HuH-7.5 (cell line): ENCODE measurements at regions not wholly inside any gene's neighbourhood (a gene's known extent, or its start where the extent isn't known, plus 50 kb on each side); places are given as distances from the start of the nearest gene placed in this dataset.
"Not testable (repeated sequence)": the region's sequence is repeated elsewhere in the genome, so short reads cannot be mapped to it uniquely, and the experiment has no call there.

Experiments
- DNase-seq: peaks from one replicate; pipeline ENCODE4 v3.0.0; 2011; ENCODE audit warnings: low spot score

DNA sequence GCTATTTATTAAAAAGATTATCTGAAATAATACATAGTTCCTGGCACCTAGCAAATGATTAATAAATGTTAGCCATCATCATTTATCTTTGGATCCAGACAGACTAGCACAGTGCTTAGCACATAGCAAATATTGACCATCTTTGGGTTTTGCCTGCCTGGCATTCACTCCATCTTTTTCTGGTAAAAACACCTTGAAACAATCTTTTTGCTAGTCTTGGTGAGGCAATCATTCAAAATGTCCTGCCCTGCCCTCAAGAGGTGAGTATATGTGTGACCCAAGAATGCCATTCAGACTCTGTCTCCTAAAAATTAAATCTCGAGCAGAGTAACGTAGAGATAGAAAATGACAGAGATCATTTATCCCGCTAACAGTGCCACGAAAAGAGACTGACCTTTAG, 78.3 kb upstream of the ZNF280D start:
- no peak for DNase-seq

DNA sequence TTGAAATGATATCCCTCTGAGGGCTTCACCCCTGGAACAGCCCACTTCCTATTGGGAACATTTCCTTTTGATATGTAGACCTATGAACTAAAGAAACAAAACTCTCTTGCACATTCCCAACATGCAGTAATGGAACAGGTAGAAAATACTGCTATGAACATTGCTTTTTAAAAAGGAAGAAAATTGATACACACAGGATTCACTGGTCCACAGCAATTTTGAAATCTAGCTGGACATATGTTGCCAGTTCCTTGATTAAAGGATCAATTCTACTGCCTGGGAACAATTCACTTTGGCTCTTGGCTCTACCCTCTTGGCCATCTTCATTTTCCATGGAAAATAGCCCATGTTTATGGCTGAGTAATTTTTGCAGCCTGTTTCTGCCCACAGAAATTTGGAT, 74.9 kb upstream of the ZNF280D start:
- DNase-seq = no peak

DNA sequence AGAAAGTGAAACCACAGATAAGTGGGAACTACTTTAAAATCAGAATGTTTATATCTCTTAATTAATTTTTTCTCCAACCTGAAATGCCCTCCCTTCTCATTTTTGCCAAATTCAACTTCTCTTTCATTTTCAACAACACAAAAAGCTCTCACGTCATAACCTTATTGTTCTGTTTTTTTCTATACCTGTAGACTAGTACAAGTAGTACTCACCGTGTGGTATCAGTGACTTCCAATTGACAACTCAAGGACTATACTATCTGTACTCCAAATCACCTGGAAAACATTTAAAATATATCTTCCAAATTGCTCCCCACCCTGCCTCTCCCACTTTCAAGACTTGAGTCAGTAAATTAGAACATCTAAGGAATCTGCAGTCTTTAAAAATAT, 72.8 kb upstream of the ZNF280D start:
- DNase-seq = no peak

DNA sequence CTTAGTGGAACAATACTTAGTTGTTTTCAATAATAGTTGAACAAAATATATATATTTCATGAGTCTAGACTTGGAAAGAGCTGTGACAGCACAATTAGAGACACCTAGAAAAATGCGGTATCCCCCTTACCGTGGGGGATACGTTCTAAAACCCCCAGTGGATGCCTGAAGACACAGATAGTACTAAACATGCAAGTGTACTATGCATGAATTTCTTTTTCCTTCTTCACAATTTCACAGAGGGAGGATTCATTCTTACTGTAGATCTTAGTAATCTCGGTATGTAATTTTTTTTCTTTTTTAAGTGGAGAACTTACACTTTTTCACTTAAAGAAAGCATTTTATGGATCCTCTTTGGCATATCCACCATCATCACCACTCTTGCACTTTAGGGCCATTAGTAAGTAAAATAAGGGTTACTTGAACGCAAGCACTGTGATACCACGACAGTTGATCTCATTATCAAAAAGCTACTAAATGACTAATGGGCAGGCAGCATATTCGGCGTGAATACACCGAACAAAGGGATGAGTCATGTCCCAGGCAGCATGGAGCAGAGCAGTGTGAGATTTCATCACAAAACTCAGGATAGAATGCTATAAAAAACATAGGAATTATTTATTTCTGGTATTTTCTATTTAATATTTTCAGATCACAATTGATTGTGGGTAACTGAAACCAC, 72.3 kb upstream of the ZNF280D start:
- DNase-seq = no peak

DNA sequence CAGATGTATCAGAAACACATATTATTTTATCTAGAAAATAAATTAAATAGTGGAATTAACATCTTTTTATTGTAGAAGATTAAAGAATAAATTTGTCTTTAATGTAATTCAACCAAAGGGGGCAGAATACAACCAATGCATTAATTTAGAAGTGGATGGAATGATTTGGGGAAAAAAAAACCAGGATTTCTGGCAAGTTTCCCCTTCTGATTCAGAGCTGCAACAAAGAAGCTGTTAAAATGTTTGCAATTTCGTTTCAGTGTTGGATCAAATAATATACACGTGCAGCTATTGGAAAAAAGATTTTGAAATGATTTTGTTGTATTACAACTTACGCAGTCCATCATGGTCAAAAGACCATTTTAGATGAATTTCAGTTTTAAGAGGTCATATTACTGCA, 71.6 kb upstream of the ZNF280D start:
- no peak for DNase-seq

DNA sequence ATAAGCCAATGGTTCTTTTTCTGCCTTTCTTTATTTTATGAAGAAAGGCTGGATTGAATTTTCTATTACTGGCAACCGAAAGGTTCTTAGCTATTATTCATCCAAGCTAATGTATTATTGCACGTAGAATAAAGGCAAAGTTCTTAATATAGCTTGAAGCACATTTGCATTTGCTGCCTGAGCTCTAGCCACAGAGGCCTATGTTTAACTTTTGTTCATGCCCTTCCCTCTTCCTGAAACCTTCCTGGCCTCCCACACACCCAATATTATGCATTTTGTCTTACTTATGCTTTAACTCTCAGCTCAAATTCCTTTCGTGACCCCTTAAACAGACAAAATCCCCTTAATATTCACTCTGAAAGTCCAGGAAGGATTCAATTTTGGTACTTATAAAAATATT, 71.0 kb upstream of the ZNF280D start:
- DNase-seq = no peak

DNA sequence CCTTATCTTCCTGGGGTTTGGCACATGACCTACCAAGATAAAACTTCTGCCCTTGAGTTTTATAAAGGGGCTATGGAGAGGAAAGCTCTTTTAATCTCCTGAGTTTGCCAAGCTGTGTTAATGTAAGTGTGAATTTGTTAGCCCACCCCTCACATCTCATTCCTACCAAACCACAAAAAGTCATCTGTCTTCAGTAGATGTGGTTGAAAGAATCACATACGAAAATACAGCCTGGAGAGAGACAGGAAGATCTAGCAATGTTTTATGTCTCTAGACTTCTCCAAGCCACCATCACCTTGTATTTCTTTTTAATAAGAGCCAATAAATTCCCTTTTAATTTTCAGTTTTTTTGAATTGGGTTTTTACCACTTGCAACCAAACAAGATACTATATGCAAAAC, 68.9 kb upstream of the ZNF280D start:
- DNase-seq = no peak

DNA sequence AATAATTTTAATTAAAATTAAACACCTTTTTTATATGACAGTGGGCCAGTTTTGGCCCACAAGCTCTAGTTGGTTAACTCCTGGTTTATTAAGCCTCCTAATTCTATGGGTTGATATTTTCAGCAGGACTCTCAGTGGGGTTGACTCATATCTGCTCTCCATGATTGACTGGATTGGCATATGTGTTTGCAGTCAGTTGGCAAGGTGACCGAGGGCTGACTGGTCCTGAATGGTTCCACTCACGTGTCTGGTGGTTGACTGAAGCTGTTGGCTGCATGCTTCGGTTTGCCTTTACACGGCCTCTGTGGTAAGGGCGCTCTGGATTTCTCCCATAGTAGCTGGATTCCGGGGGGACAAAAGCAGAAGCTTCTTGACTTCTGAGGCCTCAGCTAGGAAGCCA, 65.3 kb upstream of the ZNF280D start:
- DNase-seq = no peak

DNA sequence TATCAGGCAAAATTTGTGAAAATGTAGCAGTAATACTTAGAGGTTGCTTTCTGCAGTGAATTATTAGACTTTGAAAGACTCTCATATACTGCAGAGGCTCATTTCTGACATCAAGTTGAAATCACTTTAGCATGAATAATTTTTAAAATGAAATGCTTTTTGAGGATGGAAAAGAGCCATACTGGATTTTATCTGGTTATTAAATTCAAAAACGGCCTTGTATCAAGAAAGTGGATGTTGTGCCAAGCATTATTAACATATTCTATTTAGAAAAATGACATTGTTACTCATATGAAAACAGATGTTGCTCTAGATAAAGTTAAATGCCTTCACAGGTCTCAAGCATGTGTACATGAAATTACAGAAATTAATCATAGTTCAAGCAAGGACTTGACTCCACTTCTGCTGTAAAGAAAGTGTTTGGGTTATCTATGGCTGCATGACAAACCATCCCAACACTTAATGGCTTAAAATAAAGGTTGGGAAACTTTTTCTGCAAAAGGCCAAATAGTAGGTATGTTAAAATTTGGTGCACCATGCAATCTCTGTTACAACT, 64.5 kb upstream of the ZNF280D start:
- DNase-seq = no peak

DNA sequence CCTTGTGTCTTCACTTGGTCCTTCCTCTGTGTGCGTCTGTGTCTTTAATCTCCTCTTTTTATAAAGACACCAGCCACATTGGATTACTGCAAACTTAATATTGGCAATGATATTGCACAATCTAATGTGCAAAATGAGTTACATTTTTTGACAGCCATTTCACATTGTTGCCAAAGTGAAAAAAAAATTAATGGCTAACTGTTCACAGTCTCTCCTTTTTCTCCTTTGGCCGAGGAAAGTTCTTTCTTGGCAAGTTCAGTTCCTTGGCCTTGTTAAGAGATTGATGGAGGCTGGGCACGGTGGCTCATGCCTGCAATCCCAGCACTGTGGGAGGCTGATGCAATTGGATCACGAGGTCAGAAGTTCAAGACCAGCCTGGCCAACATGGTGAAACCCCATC, 62.2 kb upstream of the ZNF280D start:
- no peak for DNase-seq

DNA sequence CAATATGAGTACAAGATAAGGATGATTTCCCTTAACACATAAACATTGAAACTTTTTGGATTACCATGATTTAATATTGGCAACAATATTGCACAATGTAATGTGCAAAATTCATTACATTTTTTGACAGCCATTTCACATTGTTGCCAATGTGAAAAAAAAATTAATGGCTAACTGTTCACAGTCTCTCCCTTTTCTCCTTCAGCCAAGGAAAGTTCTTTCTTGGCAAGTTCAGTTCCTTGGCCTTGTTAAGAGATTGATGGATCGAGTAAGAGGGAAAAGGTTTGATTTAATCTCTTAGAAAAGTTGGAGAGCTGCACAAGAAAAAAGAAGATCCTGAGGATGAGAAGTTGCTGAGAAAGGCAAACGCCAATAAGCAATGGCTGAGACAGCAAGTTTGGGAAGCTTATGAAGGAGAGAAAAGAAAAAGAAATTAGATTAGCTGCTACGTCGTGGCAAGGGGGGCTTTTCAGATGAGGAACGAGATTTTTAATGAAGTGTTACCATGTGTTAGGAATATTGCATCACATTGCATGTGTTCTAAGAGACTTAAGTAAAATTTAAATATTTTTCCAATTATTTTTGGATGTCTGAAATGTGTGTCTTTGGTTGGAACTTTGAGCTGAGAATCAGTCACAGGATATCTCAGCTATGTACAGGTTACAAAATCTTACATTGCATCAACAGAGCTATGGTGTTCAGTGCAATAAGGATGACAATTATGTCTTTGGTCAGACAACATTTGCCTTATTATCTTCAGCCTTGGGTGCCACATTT, 61.4 kb upstream of the ZNF280D start:
- DNase-seq = no peak

DNA sequence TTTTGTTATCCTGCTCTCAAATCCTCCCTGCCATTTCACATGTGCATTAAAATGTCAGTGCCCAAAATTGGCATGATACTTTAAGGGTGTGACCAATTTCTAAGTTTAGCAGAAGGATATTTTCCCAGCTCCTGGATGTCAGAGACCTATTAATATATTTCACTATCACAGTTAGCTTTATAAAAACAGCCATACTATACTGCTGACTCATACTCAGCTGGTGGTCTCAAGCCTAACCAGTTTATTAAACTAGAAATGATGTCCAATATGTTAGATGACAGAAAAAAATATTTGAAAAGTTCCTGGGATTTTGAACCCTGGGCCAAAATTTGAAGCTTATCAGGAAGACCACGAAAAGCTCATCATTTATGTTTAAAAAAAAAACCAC, 60.9 kb upstream of the ZNF280D start:
- DNase-seq = no peak

DNA sequence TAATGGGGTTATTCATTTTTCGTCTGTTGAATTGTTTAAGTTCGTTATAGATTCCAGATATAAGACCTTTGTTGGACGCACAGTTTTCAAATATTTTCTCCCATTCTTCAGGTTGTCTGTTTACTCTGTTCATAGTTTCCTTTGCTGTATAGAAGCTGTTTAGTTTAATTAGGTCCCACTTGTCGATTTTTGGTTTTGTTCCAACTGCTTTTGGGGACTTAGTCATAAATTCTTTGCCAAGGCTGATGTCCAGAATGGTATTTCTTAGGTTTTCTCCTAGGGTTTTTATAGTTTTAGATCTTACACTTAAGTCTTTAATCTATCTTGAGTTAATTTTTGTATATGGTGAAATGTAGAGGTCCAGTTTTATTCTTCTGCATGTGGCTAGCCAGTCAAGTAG, 58.9 kb upstream of the ZNF280D start:
- DNase-seq = no peak

DNA sequence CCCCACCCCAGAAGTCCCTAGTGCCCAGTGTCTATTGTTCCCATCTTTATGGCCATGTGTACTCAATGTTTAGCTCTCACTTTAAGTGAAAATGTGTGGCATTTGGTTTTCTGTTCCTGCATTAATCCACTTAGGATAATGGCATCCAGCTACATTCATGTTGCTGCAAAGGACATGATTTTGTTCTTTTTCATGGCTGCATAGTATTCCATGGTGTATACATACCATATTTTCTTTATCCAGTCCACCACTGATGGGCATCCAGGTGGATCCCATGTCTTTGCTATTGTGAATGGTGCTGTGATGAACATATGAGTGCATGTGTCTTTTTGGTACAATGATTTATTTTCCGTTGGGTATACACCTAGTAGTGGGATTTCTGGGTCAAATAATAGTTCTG, 58.2 kb upstream of the ZNF280D start:
- not testable (repeated sequence) for DNase-seq

DNA sequence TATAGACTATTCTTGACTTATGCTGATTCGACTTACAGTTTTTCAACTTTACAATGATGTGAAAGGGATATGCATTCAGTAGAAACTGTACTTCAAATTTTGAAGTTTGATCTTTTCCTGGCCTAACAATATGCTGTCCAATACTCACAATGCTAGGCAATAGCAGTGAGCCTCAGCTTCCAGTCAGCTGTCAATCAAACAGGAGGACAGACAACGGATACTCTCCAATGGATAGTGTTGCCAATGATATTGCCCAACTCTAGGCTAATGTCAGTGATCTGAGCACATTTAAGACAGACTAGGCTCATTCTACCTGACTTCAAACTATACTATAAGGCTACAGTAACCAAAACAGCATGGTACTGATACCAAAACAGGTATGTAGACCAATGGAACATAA, 55.0 kb upstream of the ZNF280D start:
- no peak for DNase-seq

DNA sequence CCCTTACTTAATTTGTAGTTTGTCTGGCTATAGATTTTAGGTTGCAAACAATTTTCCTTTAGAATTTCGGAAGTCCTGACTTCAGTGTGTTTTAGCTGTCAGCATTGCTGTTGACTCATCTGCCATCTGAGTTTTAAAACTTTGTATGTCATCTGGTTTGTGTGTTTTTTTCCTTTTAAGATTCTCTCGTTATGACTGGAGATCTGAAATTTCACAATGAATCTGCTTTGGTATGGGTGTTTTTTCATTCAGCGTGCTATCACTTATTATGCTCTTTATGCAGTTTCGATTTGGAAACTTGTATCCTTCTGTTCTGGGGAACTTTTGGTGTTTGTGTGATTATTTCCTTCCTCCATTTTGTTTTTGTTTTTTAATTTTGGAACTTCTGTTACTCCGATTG, 53.7 kb upstream of the ZNF280D start:
- DNase-seq = no peak

DNA sequence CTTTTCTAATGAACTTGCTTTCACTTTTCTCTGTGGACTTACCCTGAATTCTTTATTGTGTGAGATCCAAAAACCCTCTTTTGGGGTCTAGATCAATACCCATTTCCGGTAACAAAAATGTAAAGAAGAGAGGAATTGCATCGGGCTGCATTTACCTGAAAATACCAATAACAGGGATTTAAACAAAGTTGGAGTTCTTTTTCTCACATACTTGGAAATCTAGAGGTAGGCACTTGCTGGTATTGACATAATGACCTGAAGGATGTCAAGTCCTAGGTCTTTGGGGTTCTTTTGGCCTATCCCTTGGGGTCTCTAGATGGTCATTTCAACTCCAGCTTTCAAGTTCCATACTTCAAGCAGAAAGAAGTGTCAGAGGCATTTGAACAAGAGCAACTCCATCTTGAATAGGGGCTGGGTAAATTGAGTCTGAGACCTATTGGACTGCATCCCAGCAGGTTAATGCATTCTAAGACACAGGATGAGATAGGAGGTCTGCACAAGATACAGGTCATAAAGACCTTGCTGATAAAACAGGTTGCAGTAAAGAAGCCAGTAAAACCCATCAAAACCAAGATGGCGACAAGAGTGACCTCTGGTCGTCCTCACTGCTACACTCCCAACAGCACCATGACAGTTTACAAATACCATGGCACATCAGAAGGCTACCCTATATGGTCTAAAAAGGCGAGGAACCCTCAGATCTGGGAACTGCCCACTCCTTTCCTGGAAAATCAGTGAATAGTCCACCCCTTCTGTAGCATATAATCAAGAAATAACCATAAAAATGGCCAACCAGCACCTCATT, 50.8 kb upstream of the ZNF280D start:
- no peak for DNase-seq

DNA sequence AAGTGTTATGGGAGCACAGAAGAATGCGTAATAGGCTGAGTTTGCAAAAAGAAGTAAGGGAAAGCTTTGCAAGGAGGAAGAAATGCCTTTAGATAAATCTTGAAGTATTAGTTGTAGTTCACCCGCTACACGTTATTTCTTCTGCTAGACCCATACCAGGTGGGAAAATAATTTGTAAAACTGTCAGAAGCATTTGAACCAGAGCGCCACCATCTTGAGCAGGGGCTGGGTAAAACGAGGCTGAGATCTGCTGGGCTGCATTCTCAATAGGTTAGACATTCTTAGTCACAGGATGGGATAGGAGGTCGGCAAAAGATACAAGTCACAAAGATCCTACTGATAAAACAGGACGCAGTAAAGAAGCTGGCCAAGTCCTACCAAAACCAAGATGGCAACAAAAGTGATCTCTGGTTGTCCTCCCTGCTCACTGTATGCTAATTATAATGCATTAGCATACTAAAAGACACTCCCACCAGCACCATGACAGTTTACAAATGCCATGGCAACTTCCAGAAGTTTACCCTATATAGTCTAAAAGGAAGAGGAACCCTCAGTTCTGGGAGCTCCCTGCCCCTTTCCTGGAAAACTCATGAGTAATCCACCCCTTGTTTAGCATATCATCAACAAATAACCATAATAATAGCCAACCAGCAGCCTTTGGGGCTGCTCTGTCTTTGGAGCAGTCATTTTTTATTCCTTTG, 50.0 kb upstream of the ZNF280D start:
- no peak for DNase-seq
